ENCODE measurements at regions not wholly inside any gene's neighbourhood (a gene's known extent, or its start where the extent isn't known, plus 50 kb on each side); places are given as distances from the start of the nearest gene placed in this dataset.
A peak's percentile ranks its signal among the peaks of the same experiment; 100 is the strongest.

DNA sequence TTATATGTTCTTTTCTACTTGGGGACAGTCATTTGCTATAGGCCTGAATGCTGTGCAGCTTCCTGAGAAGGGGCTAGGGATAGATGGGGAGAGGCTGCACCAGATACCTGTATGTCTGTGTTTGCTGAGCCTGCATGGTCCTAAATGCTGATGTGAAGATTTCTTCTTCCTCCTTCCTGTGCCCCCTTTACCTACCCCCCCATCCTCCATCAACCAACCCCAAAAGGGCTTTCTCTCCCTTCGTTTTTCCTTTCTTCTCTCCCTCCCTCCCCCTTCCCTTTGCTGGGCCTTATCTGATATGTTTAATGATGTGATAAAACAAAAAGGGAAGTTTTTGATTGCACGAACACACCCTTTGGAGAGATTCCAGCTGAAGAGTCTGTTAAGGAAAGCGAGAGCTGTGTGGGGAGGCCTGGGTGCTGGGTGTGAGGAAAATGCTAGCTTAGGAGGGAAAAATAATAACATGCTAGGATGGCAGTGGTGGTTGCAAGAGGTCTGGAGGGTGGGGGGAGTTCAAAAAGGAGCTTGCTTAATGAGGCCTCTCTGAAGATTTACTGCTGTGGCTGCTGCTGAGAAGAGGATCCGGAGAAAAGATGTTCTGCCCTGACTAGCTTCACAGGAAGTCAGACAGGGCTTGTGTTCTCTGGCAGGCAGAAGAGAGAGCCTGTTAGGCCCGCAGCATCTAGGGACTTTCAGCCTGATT is 101.8 kb downstream of the SAMD9 start:
- DNase-seq (ENCODE audit: low read depth): no peak

- no peak for DNase-seq (ENCODE audit: low read depth)
Measured at GRCh38 chr7:93015101-93015778, 102.5 kb downstream of the SAMD9 start.

DNA sequence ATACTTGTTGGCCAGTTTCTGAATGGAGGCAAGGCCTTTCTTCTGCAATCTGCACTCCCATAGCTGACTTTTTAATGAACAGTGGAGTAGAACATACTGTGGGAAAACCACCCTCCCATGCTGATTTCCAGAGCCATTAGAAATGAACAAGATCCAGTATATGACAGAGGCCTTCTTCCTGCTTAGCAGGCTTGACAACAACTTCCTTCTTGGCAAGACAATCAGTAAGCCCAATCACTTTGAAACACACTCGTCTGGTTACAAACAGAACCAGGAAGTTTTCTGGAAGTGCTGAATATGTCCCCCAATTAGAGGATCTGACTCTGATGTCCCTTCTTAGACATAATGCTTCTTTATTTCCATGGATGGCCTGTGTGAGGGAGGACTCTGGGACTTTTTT is 103.4 kb downstream of the SAMD9 start:
- DNase-seq (ENCODE audit: low read depth): no peak

- no peak for DNase-seq (ENCODE audit: low read depth)
Measured at GRCh38 chr7:93013446-93014061, 104.2 kb downstream of the SAMD9 start.

- DNase-seq (ENCODE audit: low read depth): peak; percentile 69
Measured at GRCh38 chr7:93011351-93012294, 106.2 kb downstream of the SAMD9 start.

DNA sequence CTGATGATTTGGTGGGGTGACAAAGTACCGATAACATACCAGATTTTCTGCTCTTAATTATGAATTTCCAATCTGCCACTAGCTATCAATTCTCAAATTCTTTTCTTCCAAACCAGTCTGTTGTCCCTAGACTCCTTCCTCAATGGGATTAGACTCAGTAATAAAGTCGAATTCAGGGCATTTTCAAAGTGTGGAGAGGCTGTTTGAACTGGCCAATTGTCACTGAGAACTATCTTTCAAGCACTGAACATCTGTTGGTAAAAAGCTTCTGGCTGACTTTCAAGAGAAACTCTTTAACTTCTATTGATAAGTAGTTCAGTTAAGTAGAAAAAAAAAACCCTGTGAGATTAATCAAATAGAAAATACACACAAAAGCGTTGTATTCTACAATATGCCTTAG is 108.9 kb downstream of the SAMD9 start:
- DNase-seq (ENCODE audit: low read depth): no peak

GRCh38 chr7:93006480-93007095 is 111.2 kb downstream of the SAMD9 start:
- DNase-seq (ENCODE audit: low read depth): no peak

DNA sequence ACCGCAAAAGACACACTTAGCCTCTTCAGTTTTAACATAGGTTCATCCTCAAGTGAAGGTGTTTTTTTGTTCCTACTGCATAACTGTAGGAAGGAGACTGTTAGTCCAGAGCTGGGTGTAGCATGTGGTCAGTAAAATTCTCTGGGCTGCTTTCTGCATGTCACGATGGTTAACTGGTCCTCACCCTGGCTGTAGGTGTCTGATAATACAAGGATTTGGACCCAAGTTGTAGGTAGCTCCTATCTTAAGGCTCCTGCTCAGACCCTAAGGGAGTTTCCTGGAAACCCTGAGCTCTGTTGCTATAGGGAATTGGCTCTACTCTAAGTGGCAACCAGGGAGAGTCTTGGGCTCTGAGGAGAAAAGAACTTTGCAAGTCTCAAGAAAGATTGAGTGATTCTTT is 112.9 kb downstream of the SAMD9 start:
- DNase-seq (ENCODE audit: low read depth): no peak

DNA sequence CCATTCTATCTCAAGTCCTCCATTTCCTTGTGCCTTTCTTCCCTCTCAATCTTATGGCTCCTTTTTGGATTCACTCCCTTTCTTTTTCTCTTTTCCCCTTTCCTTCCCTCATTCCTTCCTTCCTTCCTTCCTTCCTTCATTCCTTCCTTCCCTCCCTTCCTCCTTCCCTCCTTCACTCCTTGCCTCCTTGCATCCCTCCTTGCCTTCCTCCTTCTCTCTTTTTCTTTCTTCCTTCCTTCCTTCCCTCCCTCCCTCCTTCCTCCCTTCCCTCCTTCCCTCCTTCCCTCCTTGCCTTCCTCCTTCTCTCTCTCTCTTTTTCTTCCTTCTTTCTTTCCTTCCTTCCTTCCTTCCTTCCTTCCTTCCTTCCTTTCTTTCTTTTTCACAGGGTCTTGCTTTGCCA is 120.1 kb downstream of the SAMD9 start:
- DNase-seq (ENCODE audit: low read depth): no peak

DNA sequence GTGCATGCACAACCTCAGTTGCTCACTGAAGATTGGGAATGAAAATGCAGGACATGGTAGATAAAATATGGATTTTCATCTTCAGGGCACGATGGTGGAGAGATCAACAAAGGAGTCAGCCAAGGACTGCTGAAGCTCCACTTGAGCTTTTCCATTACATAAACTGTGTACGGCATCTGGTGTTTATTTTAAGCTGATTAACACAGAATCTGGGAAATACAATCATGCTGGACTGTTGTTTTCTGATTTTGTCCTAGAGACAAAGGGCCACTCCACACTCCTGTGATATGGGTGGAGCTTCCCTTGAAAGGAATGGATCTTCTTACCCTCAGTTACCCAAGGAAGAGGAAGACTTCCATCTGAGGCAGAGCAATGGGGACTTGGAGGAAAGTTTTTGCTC is 120.6 kb downstream of the SAMD9 start:
- no peak for DNase-seq (ENCODE audit: low read depth)

DNA sequence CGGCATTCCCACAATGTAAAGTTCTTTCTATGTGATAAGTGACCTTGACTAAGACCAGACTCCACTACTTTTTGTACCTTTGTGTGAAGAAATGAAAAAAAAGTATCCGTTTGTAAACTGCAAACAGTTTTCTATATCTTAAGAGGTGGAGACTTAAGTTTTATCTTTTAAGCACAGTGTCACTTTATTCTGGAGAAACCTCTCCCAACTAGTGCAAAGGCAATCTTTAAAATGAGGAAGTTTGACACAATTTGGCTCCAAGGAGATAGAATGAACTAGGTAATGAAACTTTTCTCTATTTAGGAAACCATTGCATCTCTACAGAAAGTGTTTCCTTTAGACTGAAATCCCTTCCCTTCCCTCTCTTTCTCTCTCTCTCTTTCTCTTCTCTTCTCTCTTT is 122.9 kb downstream of the SAMD9 start:
- DNase-seq (ENCODE audit: low read depth): no peak

- DNase-seq (ENCODE audit: low read depth): no peak
Measured at GRCh38 chr7:92992932-92993331, 124.8 kb downstream of the SAMD9 start.

DNA sequence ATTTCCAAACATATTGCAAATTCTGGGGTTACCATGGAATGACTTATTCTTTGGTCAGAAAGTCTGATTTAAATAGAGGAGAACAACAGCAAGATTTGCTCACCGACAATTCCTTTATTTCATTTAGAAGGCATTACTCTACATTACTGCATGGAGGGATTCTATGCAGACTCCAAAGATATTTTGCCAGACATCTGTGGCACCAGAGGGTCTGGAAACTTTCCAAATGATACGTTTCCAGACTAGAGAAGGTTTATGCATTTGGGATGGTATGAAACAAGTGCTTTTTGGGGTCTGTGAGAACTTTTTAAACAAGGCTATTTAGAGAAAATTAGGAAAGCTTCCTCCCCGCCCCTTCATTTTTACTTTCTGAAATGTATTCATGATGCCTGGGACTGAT is 125.3 kb downstream of the SAMD9 start:
- no peak for DNase-seq (ENCODE audit: low read depth)

GRCh38 chr7:92991190-92991589 is 126.6 kb downstream of the SAMD9 start:
- DNase-seq (ENCODE audit: low read depth): no peak

GRCh38 chr7:92988941-92989545 is 128.7 kb downstream of the SAMD9 start:
- no peak for DNase-seq (ENCODE audit: low read depth)

DNA sequence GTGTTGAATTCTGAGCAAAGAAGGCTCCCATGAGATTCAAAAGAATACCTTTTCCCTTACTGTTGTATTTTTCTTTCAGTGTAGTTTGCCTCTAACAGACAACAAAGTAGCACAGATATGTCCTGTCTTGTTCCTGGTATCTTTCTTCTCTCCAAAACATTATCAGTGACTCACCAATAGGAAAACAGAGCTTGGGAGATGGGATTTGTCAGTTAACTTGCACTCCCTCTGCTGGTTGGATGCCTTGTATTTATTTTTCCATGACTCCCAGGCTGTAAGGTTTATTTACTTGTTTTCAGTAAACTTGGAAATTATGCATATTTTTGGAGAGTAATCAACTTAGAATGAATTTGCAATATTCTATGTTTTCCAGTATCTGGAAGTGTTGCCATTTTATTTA is 129.7 kb downstream of the SAMD9 start:
- DNase-seq (ENCODE audit: low read depth): no peak

GRCh38 chr7:92987538-92987937 is 130.2 kb downstream of the SAMD9 start:
- DNase-seq (ENCODE audit: low read depth): no peak

- DNase-seq (ENCODE audit: low read depth): no peak
Measured at GRCh38 chr7:92987095-92987494, 130.7 kb downstream of the SAMD9 start.

- DNase-seq (ENCODE audit: low read depth): no peak
Measured at GRCh38 chr7:92982928-92983327, 134.9 kb downstream of the SAMD9 start.

GRCh38 chr7:92976931-92977330 is 140.6 kb upstream of the CDK6 start:
- DNase-seq (ENCODE audit: low read depth): no peak

DNA sequence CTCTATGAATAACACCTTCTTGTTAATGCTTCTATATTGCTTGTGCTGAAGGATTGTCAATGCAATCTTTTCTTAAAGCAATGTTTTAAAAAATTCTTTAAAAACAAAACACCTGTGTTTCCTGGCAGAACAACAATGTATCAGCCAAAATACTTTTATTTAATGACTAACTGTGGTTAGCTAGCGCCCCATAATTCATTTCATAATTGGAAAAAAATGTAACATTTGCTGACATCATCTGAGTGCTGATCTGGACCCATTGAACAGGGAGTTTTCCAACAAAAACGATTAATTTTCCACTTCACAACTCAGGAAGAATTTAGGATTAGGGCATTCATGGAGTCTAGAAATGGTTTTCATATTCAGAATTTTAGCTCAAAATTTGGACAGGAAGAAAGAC is 137.6 kb upstream of the CDK6 start:
- peak; percentile 48 for DNase-seq (ENCODE audit: low read depth)
